Neural cell (in vitro differentiated cells): ENCODE measurements at regions not wholly inside any gene's neighbourhood (a gene's known extent, or its start where the extent isn't known, plus 50 kb on each side); places are given as distances from the start of the nearest gene placed in this dataset.
"Not testable (repeated sequence)": the region's sequence is repeated elsewhere in the genome, so short reads cannot be mapped to it uniquely, and the experiment has no call there.

Experiments
- H2AFZ ChIP-seq: fragments of 200-600, 300-800 bp; sonication (generic), shearing (Covaris generic); 2 replicates; pipeline ENCODE4 v1.6.0; 2014; ENCODE audit warnings: low read depth, mild to moderate bottlenecking, antibody characterized with exemption, low read length, moderate library complexity
- H3F3A ChIP-seq: fragments of 200-600 bp; shearing (Covaris generic); 2 replicates; pipeline ENCODE4 v1.6.1; 2016; ENCODE audit warnings: mild to moderate bottlenecking, moderate library complexity, mixed read lengths, antibody characterized with exemption, low read length; ENCODE audit not compliant: insufficient read depth, poor library complexity, severe bottlenecking
- H3K27ac ChIP-seq: fragments of 200-600, 300-800 bp; sonication (generic), shearing (Covaris generic); 2 replicates; pipeline ENCODE4 v1.5.1; 2014; ENCODE audit warnings: mild to moderate bottlenecking, low read length, moderate library complexity
- H3K27me3 ChIP-seq: fragments of 300-800, 200-600 bp; sonication (generic), shearing (Covaris generic); 2 replicates; pipeline ENCODE4 v1.6.0; 2014; ENCODE audit warnings: mild to moderate bottlenecking, low read depth, low read length, moderate library complexity; ENCODE audit not compliant: insufficient read depth
- H3K36me3 ChIP-seq: fragments of 300-800, 200-600 bp; sonication (generic), shearing (Covaris generic); 2 replicates; pipeline ENCODE4 v1.5.1; 2014; ENCODE audit warnings: mild to moderate bottlenecking, antibody characterized with exemption, low read length, moderate library complexity; ENCODE audit not compliant: insufficient read depth
- H3K4me2 ChIP-seq: fragments of 300-800, 200-600 bp; sonication (generic), shearing (Covaris generic); 2 replicates; pipeline ENCODE4 v1.6.0; 2014; ENCODE audit warnings: mild to moderate bottlenecking, low read length
- H3K4me3 ChIP-seq: fragments of 300-800, 200-600 bp; sonication (generic), shearing (Covaris generic); 2 replicates; pipeline ENCODE4 v1.5.1; 2014; ENCODE audit warnings: mild to moderate bottlenecking, low read length, moderate library complexity
- H3K79me2 ChIP-seq: fragments of 200-600 bp; shearing (Covaris generic); replicated peaks from 2 replicates; pipeline ENCODE4 v1.6.0; 2014; ENCODE audit warnings: mild to moderate bottlenecking, low read length, moderate library complexity; ENCODE audit not compliant: insufficient read depth
- H3K9ac ChIP-seq: fragments of 300-800, 200-600 bp; sonication (generic), shearing (Covaris generic); 2 replicates; pipeline ENCODE4 v1.6.1; 2016; ENCODE audit warnings: mild to moderate bottlenecking, low read length, mixed read lengths
- H3K9me2 ChIP-seq: fragments of 200-600 bp; shearing (Covaris generic); 2 replicates; pipeline ENCODE4 v1.6.1; 2016; ENCODE audit warnings: mild to moderate bottlenecking, low read length, mixed read lengths; ENCODE audit not compliant: insufficient read depth
- H3K9me3 ChIP-seq: fragments of 200-600, 300-800 bp; sonication (generic), shearing (Covaris generic); 2 replicates; pipeline ENCODE4 v1.6.1; 2016; ENCODE audit warnings: mild to moderate bottlenecking, mixed run types, low read length, moderate library complexity, mixed read lengths
- H4K20me1 ChIP-seq: fragments of 200-600 bp; shearing (Covaris generic); 2 replicates; pipeline ENCODE4 v1.6.1; 2016; ENCODE audit warnings: mild to moderate bottlenecking, mixed run types; ENCODE audit not compliant: insufficient read depth
- CTCF ChIP-seq: fragments of 450-650 bp; IDR thresholded peaks from 2 replicates; pipeline ENCODE4 v1.5.1; 2014; ENCODE audit warnings: antibody characterized with exemption, mild to moderate bottlenecking, moderate library complexity; ENCODE audit not compliant: poor library complexity, severe bottlenecking
- EP300 ChIP-seq: fragments of 450-650 bp; conservative IDR thresholded peaks from 2 replicates; pipeline ENCODE4 v1.6.1; 2014; ENCODE audit warnings: antibody characterized with exemption, mild to moderate bottlenecking, moderate library complexity; ENCODE audit not compliant: poor library complexity, severe bottlenecking
- EZH2 ChIP-seq: fragments of 200-600, 300-800 bp; shearing (Covaris generic), sonication (generic); IDR thresholded peaks from 2 replicates; pipeline ENCODE4 v1.6.1; 2014; ENCODE audit warnings: antibody characterized with exemption, low read length, borderline replicate concordance, mild to moderate bottlenecking; ENCODE audit not compliant: insufficient read depth, poor library complexity, severe bottlenecking
- MXI1 ChIP-seq: fragments of 450-650 bp; conservative IDR thresholded peaks from 2 replicates; pipeline ENCODE4 v1.6.1; 2014; ENCODE audit warnings: antibody characterized with exemption, mild to moderate bottlenecking; ENCODE audit not compliant: poor library complexity, severe bottlenecking
- POLR2AphosphoS5 ChIP-seq: IDR thresholded peaks from 2 replicates; pipeline ENCODE4 v1.6.1; 2012
- RAD21 ChIP-seq: fragments of 450-650 bp; conservative IDR thresholded peaks from 2 replicates; pipeline ENCODE4 v1.6.1; 2014; ENCODE audit warnings: antibody characterized with exemption, mild to moderate bottlenecking, moderate library complexity
- SMC3 ChIP-seq: fragments of 450-650 bp; conservative IDR thresholded peaks from 2 replicates; pipeline ENCODE4 v1.6.1; 2014; ENCODE audit warnings: antibody characterized with exemption, mild to moderate bottlenecking, moderate library complexity; ENCODE audit not compliant: poor library complexity
- TAF1 ChIP-seq: IDR thresholded peaks from 2 replicates; pipeline ENCODE4 v1.6.1; 2012; ENCODE audit warnings: low read depth
- TF ChIP-seq, protein P1 (sequence below): IDR thresholded peaks from 2 replicates; pipeline ENCODE4 v1.6.1; 2012; ENCODE audit warnings: borderline replicate concordance

DNA sequence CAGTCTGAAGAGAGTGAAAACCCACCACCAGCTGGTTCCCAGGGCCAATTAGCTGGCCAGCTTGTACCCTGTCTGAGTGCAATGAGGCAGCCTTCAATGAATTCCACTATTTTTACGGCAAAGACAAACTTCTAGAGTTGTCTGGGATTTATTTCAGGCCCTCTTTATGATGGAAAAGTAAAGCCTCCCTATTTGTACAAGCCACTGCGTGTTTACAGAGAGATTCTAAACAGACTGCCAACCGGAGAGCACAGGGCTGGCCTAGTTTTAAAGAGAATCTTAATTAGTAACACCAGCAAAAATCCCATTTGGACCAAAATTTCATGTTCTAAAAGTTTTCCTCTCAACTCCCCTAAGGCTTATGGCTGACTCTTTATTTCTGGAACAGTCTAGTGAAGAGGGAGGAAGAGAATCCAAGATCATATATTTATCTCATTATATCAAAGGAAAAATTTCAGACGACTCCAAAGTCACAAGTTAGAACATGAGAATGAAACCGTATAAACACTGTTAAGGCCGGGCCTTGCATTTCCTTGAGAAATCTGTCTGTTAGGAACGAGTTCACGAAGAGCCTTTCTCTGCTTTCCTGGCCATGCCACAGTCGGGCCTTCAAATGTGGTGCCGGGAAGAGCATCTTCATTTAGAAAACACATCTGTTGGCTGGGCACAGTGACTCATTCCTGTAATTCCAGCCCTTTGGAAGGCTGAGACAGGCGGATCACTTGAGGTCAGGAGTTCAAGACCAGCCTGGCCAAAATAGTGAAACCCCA, 724.6 kb upstream of the NRP1 start:
- TF ChIP-seq RAD21: no peak
- Histone ChIP-seq H3K79me2 (no peaks in the 10 kb centered on the region), H2AFZ (no peak overlapping the region), H4K20me1 (no peaks in the 10 kb centered on the region), H3F3A (no peaks in the 10 kb centered on the region), H3K27ac (no peak overlapping the region), H3K36me3 (no peaks in the 10 kb centered on the region), H3K4me3 (no peak overlapping the region), H3K4me2 (no peak overlapping the region), H3K9ac (no peak overlapping the region), H3K27me3 (no peaks in the 10 kb centered on the region), H3K9me2 (no peaks in the 10 kb centered on the region), H3K9me3 (peaks cover 10% of the 10 kb centered on the region)

DNA sequence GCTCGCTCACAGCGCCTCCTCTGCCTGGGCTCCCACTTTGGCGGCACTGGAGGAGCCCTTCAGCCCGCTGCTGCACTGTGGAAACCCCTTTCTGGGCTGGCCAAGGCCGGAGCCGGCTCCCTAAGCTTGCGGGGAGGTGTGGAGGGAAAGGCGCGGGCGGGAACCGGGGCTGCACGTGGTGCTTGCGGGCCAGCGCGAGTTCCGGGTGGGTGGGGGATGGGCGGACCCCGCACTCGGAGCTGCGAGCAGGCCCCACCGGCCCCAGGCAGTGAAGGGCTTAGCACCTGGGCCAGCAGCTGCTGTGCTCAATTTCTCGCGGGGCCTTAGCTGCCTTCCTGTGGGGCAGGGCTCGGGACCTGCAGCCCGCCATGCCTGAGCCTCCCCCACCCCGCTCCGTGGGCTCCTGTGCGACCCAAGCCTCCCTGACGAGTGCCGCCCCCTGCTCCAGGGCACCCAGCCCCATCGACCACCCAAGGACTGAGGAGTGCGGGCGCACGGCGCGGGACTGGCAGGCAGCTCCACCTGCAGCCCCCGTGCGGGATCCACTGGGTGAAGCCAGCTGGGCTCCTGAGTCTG, 721.0 kb upstream of the NRP1 start:
- not testable (repeated sequence) for H3F3A ChIP-seq, H3K9ac ChIP-seq, H3K79me2 ChIP-seq, H3K27ac ChIP-seq, H3K27me3 ChIP-seq, H3K4me3 ChIP-seq, H2AFZ ChIP-seq, H3K36me3 ChIP-seq, H4K20me1 ChIP-seq, H3K9me3 ChIP-seq, H3K4me2 ChIP-seq, H3K9me2 ChIP-seq

GRCh38 chr10:34049887-34050286, 715.4 kb upstream of the NRP1 start:
- Histone ChIP-seq H3K9ac (no peak overlapping the region), H3K27me3 (no peaks in the 10 kb centered on the region), H3K9me3 (no peaks in the 10 kb centered on the region), H3K4me2 (no peak overlapping the region), H4K20me1 (no peaks in the 10 kb centered on the region), H2AFZ (no peak overlapping the region), H3K36me3 (no peaks in the 10 kb centered on the region), H3F3A (no peaks in the 10 kb centered on the region), H3K27ac (no peak overlapping the region), H3K4me3 (no peak overlapping the region), H3K9me2 (no peaks in the 10 kb centered on the region), H3K79me2 (no peaks in the 10 kb centered on the region)
- TF ChIP-seq TAF1: no peak
- TF ChIP-seq MXI1: no peak
- TF ChIP-seq SMC3: no peak
- no peak for TF ChIP-seq EZH2
- TF ChIP-seq, protein P1, sequence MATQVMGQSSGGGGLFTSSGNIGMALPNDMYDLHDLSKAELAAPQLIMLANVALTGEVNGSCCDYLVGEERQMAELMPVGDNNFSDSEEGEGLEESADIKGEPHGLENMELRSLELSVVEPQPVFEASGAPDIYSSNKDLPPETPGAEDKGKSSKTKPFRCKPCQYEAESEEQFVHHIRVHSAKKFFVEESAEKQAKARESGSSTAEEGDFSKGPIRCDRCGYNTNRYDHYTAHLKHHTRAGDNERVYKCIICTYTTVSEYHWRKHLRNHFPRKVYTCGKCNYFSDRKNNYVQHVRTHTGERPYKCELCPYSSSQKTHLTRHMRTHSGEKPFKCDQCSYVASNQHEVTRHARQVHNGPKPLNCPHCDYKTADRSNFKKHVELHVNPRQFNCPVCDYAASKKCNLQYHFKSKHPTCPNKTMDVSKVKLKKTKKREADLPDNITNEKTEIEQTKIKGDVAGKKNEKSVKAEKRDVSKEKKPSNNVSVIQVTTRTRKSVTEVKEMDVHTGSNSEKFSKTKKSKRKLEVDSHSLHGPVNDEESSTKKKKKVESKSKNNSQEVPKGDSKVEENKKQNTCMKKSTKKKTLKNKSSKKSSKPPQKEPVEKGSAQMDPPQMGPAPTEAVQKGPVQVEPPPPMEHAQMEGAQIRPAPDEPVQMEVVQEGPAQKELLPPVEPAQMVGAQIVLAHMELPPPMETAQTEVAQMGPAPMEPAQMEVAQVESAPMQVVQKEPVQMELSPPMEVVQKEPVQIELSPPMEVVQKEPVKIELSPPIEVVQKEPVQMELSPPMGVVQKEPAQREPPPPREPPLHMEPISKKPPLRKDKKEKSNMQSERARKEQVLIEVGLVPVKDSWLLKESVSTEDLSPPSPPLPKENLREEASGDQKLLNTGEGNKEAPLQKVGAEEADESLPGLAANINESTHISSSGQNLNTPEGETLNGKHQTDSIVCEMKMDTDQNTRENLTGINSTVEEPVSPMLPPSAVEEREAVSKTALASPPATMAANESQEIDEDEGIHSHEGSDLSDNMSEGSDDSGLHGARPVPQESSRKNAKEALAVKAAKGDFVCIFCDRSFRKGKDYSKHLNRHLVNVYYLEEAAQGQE: no peak
- TF ChIP-seq CTCF: no peak
- no peak for TF ChIP-seq EP300
- TF ChIP-seq RAD21: no peak
- TF ChIP-seq POLR2AphosphoS5: no peak
